HCT116 (cell line): ENCODE measurements at regions not wholly inside any gene's neighbourhood (a gene's known extent, or its start where the extent isn't known, plus 50 kb on each side); places are given as distances from the start of the nearest gene placed in this dataset.
"Not testable (repeated sequence)": the region's sequence is repeated elsewhere in the genome, so short reads cannot be mapped to it uniquely, and the experiment has no call there.

Experiments
- ATAC-seq: fragments of 200-7000 bp; cut with Tn5 transposase; 2 replicates; pipeline ENCODE4 v1.9.1; 2020; ENCODE audit warnings: mild to moderate bottlenecking, moderate library complexity
- BruUV-seq: library from RNA; stranded (reverse); fragments of 400-500 nt; replicated peaks from 2 replicates; lab custom pipeline; 2021; lab: Mats Ljungman, UMichigan
- CTCF ChIA-PET: fragments of 300-600 bp; sonication (Branson Sonifier 250); formaldehyde crosslinking; loops from one replicate; lab custom pipeline; 2021; ENCODE audit warnings: antibody characterized with exemption; lab: Charles Lee
- POLR2A ChIA-PET: fragments of 300-600, 350-600 bp; sonication (Branson Sonifier 250); formaldehyde crosslinking; loops from one replicate; lab custom pipeline; 2021; ENCODE audit warnings: antibody characterized with exemption; lab: Charles Lee
- RAD21 ChIA-PET, 2 experiments: fragments of 300-600 bp; sonication (Branson Sonifier 250); formaldehyde crosslinking; loops; one replicate each; lab custom pipeline; 2023; ENCODE audit warnings: low total read pairs in 2 of 2; ENCODE audit not compliant: uncharacterized antibody in 2 of 2, unreplicated experiment in 2 of 2, low non-redundant PET in 1 of 2; lab: Charles Lee
- DNase-seq: peaks from one replicate; pipeline ENCODE4 v3.0.0-alpha.2; 2010; ENCODE audit warnings: low read depth, low spot score
- H2AFZ ChIP-seq: fragments of 200-600 bp; shearing (Covaris generic), sonication (generic); 2 replicates; pipeline ENCODE4 v1.6.1; 2017; ENCODE audit warnings: low read depth, mixed run types, mixed read lengths, antibody characterized with exemption, low read length; ENCODE audit not compliant: poor library complexity, severe bottlenecking
- H3K27ac ChIP-seq: 2 replicates; pipeline ENCODE4 v1.5.1; 2012; ENCODE audit warnings: low read depth, low read length
- H3K27me3 ChIP-seq: fragments of 200-600 bp; sonication (generic); 2 replicates; pipeline ENCODE4 v1.6.1; 2016; ENCODE audit warnings: mixed run types, low read length, mixed read lengths; ENCODE audit not compliant: insufficient read depth
- H3K36me3 ChIP-seq, 2 experiments: fragments of 200-500 bp in 1 of 2; fragments of 200-600 bp in 1 of 2; sonication (Bioruptor generic) in 1 of 2; sonication (generic) in 1 of 2; 2 replicates each; pipeline versions ENCODE4 v1.5.1 to v1.6.1; 2014 to 2016; ENCODE audit warnings: low read length in 2 of 2, inconsistent platforms in 1 of 2, mixed read lengths in 1 of 2, mixed run types in 1 of 2; ENCODE audit not compliant: insufficient read depth in 2 of 2, control insufficient read depth in 1 of 2
- H3K4me1 ChIP-seq, 2 experiments: fragments of 200-600 bp in 1 of 2; sonication (generic) in 1 of 2; 2 replicates each; pipeline versions ENCODE4 v1.5.1 to v1.6.1; 2012 to 2017; ENCODE audit warnings: low read length in 2 of 2, inconsistent platforms in 1 of 2, mild to moderate bottlenecking in 1 of 2, mixed read lengths in 1 of 2, mixed run types in 1 of 2, moderate library complexity in 1 of 2; ENCODE audit not compliant: insufficient read depth in 2 of 2, control insufficient read depth in 1 of 2
- H3K4me2 ChIP-seq: fragments of 200-600 bp; sonication (generic); 2 replicates; pipeline ENCODE4 v1.6.1; 2017; ENCODE audit warnings: mixed run types, low read length, mixed read lengths
- H3K4me3 ChIP-seq, 2 experiments: fragments of 200-600 bp in 1 of 2; sonication (generic) in 1 of 2; replicated peaks in 1 of 2; 2 replicates each; pipeline ENCODE4 v1.5.1; 2011 to 2016; ENCODE audit warnings: low read length in 2 of 2, control low read depth in 1 of 2, low read depth in 1 of 2, mild to moderate bottlenecking in 1 of 2, mixed read lengths in 1 of 2, mixed run types in 1 of 2
- H3K79me2 ChIP-seq: fragments of 200-600 bp; sonication (generic); 2 replicates; pipeline ENCODE4 v1.6.1; 2017; ENCODE audit warnings: mild to moderate bottlenecking, mixed run types, low read length, moderate library complexity, mixed read lengths; ENCODE audit not compliant: insufficient read depth
- H3K9ac ChIP-seq: fragments of 200-600 bp; sonication (generic); 2 replicates; pipeline ENCODE4 v1.6.1; 2016; ENCODE audit warnings: low read length, mixed read lengths
- H3K9me2 ChIP-seq: fragments of 200-600 bp; sonication (generic), shearing (Covaris generic); 2 replicates; pipeline ENCODE4 v1.6.1; 2017; ENCODE audit warnings: mixed run types, mild to moderate bottlenecking, moderate library complexity; ENCODE audit not compliant: insufficient read depth
- H3K9me3 ChIP-seq, 2 experiments: fragments of 200-500 bp in 1 of 2; fragments of 200-600 bp in 1 of 2; sonication (Bioruptor generic) in 1 of 2; sonication (generic) in 1 of 2; 2 replicates each; pipeline ENCODE4 v1.6.1; 2014 to 2017; ENCODE audit warnings: low read length in 2 of 2, mixed read lengths in 2 of 2, inconsistent platforms in 1 of 2, low read depth in 1 of 2, mild to moderate bottlenecking in 1 of 2, mixed run types in 1 of 2, moderate library complexity in 1 of 2; ENCODE audit not compliant: control insufficient read depth in 1 of 2, insufficient read depth in 1 of 2
- H4K20me1 ChIP-seq: fragments of 200-600 bp; sonication (generic), shearing (Covaris generic); 2 replicates; pipeline ENCODE4 v1.6.1; 2017; ENCODE audit warnings: mixed run types, mild to moderate bottlenecking, moderate library complexity; ENCODE audit not compliant: insufficient read depth
- EZH2 ChIP-seq: fragments of 200-600 bp; sonication (generic); IDR thresholded peaks from 2 replicates; pipeline ENCODE4 v1.6.1; 2017; ENCODE audit warnings: antibody characterized with exemption, mixed run types
- TCF7L2 ChIP-seq: IDR thresholded peaks from 2 replicates; pipeline ENCODE4 v1.7.0; 2011; ENCODE audit warnings: borderline replicate concordance, inconsistent platforms; ENCODE audit not compliant: insufficient read depth, insufficient read length; ENCODE audit errors: extremely low read depth
- intact Hi-C: fragments of 100-400 bp; cut with micrococcal nuclease; formaldehyde crosslinking; loops from 2 replicates; pipeline ENCODE4 v1.10.0; 2022
- TF ChIP-seq, protein P1 (sequence below): IDR thresholded peaks from 2 replicates; pipeline ENCODE4 v1.6.1; 2012; ENCODE audit warnings: low read depth

DNA sequence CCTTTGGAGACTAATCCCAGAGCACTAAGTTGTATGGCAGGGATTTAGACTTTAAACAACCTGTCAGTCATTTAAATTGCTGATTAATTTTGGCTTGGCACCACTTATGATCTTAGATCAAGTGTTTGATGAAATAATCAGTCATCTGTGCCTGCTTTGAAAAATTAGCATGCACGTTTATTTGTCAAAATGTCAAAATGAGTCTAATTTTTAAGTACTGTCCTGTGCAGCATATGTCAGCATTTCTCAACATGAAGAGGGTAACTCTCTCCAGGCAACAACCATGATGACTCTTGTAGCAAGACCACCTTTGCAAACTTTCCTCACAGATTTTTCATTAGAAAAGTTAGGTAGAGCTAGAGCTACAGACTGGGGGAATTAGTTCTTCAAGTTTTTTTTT lies 155.7 kb upstream of the GJE1 start (continued):
- TF ChIP-seq, protein P1, sequence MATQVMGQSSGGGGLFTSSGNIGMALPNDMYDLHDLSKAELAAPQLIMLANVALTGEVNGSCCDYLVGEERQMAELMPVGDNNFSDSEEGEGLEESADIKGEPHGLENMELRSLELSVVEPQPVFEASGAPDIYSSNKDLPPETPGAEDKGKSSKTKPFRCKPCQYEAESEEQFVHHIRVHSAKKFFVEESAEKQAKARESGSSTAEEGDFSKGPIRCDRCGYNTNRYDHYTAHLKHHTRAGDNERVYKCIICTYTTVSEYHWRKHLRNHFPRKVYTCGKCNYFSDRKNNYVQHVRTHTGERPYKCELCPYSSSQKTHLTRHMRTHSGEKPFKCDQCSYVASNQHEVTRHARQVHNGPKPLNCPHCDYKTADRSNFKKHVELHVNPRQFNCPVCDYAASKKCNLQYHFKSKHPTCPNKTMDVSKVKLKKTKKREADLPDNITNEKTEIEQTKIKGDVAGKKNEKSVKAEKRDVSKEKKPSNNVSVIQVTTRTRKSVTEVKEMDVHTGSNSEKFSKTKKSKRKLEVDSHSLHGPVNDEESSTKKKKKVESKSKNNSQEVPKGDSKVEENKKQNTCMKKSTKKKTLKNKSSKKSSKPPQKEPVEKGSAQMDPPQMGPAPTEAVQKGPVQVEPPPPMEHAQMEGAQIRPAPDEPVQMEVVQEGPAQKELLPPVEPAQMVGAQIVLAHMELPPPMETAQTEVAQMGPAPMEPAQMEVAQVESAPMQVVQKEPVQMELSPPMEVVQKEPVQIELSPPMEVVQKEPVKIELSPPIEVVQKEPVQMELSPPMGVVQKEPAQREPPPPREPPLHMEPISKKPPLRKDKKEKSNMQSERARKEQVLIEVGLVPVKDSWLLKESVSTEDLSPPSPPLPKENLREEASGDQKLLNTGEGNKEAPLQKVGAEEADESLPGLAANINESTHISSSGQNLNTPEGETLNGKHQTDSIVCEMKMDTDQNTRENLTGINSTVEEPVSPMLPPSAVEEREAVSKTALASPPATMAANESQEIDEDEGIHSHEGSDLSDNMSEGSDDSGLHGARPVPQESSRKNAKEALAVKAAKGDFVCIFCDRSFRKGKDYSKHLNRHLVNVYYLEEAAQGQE = no peak
- TF ChIP-seq TCF7L2 = no peak
- TF ChIP-seq EZH2 = no peak

- H3K4me2 ChIP-seq, H3K9me3 ChIP-seq, H3K27me3 ChIP-seq, H3K4me3 ChIP-seq, H3K79me2 ChIP-seq, DNase-seq, H3K9ac ChIP-seq, ATAC-seq, H3K9me2 ChIP-seq, POLR2A ChIA-PET, H3K27ac ChIP-seq, intact Hi-C loops, RAD21 ChIA-PET, H3K36me3 ChIP-seq, H4K20me1 ChIP-seq, H3K4me1 ChIP-seq, CTCF ChIA-PET, H2AFZ ChIP-seq, BruUV-seq: not testable (repeated sequence)
These were observed 162.8 kb upstream of the GJE1 start for GRCh38 chr6:141969768-141970415.
